ENCODE measurements at regions not wholly inside any gene's neighbourhood (a gene's known extent, or its start where the extent isn't known, plus 50 kb on each side); places are given as distances from the start of the nearest gene placed in this dataset.

- TF ChIP-seq POLR2A (IDR thresholded peaks at IDR 0.05; ENCODE audit: low read depth, low read length), result no peak
- no peak for TF ChIP-seq POLR2AphosphoS5 (IDR thresholded peaks at IDR 0.05; ENCODE audit: low read depth, low read length)
- no peak for TF ChIP-seq TAF1 (IDR thresholded peaks at IDR 0.05; ENCODE audit: borderline replicate concordance, low read depth, low read length)
These were observed 348.1 kb downstream of the ARPP21 start for GRCh38 chr3:35987386-35987785.
